RCC 7860 (cell line): ENCODE measurements at regions not wholly inside any gene's neighbourhood (a gene's known extent, or its start where the extent isn't known, plus 50 kb on each side); places are given as distances from the start of the nearest gene placed in this dataset.

Experiments
- DNase-seq: peaks from one replicate; pipeline ENCODE4 v3.0.0-alpha.2; 2015; ENCODE audit warnings: low spot score
- FAIRE-seq: peaks from 2 replicates; lab custom pipeline; 2012; peaks lifted over from hg19 to GRCh38; lab: Jason Lieb, UNC

DNA sequence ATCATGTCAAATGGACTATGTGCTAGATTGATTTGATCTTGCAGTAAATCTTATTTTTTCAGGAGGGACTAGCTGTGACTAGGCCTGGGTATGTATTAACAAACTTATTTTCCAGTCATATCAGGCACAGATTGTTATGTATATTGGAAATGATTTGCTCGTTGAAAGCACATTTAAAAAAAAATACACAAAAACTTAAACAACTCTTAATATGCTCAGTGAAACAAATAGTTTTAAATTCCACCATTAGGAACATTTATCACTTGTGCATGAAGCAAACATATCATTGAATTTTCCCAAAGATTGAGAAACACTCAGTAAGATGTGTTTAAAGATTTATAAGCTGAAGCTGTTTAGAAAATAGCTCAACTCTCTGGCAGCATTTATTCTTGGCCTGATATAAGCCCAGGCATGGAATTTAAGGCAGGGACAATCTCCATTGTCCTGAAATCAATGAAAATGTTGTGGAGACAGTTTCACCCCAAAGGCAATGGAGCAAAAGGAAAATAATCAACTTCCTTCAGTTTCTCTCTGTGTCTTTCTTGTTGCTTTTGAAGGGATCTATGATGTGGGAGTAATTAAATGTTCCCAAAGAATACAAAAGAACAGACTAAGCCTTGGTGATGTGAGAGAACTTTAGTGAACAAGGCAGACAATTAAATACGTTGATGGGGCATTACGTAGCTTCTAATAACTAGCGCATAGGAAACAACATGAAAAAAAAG is 250.3 kb downstream of the GPR37 start:
- DNase-seq (no peak), FAIRE-seq (no peak)

DNA sequence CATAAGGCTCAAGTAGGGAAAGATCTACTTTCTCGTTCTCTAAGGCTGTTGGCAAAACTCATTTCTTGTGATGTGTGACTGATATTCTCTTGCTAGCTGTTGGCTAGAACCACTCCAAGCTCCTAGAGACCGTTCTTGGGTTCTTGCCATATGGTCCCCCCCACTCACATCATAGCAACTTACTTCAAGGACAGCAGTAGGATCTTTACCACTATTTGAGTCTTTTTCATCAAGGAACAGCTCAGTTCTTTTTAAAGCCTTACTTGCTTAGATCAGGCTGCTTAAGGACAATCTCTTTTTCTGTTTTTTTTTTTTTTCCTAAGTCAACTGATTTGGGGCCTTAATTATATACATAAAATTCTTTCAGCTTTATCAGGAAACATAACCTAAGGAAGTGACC is 251.1 kb downstream of the GPR37 start:
- DNase-seq (no peak), FAIRE-seq (no peak)

DNA sequence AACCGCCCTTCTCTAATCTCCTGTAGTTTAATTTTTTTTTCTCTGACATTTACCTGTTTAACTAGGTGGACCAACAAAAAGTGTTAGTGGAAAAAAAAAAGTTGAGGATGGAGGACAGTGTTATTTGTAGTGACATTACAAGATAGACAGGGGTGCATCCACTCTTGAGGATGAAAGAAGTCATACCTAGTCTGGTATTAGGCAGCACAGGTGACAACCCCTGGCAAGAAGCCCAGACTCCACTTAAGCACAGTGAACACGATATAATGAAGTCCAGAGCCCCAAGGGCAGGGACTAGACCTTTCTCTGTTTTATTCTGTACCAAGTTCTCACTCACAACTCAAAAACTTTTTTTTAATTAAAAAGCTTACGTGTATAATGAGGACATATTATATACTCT is 268.4 kb downstream of the GPR37 start:
- FAIRE-seq = no peak
- DNase-seq = no peak

- DNase-seq = no peak
- FAIRE-seq = no peak
Observed at GRCh38 chr7:124489925-124490324, 275.7 kb downstream of the GPR37 start.

DNA sequence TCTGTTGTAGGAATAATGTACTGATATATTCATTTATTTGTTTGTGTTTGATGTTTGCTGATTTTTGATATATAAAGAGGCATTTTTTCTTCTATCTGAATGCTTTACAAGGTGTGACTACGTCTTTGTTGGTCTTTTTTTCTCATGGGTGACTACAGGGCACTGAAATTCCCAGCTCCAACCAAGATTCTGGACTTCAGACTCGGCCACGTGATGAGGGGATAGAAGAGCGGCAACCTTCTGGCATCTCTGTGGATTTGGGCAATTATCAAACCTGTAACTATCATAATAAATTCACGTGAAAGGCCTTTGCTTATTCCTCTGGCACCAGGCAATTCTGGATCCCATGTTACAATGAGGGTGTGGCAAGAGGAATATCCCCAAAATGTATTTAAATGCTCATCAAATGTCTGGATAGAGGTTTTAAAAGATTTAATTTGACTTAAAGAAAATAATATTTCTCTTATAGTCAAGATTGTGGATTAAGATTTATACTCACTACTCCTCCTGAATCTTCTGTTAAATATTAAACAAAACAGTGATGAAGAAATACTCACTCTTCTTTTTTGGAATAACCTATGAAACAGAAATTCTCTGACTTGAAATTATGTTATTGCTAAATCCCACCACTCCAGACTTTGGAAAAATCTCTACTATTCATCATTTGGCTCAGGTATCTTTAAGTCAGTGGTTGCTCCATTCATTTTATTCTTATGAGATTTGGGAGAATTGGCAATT is 276.3 kb downstream of the GPR37 start:
- FAIRE-seq (no peak), DNase-seq (no peak)

DNA sequence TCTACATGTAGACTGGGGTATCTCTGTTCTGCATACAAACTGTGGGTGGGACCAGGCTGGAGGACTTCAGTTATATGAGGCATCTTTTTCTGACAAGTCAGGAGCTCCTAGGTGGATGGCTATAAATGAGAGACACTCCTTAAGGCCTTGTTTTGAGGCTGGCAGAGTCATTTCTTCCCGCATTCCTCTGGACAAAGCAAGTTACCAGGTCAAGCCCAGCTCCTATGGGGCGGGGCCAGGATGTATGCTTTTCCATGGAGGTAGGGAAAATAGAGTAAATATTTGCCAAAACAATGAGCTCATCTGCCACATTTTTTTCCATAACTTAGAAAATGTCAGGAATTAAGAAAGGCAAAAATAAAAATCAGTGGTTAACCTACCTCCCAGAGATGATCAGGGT is 283.4 kb downstream of the GPR37 start:
- no peak for DNase-seq
- no peak for FAIRE-seq

- FAIRE-seq = no peak
- no peak for DNase-seq
Observed at GRCh38 chr7:124480821-124481290, 284.7 kb downstream of the GPR37 start.

DNA sequence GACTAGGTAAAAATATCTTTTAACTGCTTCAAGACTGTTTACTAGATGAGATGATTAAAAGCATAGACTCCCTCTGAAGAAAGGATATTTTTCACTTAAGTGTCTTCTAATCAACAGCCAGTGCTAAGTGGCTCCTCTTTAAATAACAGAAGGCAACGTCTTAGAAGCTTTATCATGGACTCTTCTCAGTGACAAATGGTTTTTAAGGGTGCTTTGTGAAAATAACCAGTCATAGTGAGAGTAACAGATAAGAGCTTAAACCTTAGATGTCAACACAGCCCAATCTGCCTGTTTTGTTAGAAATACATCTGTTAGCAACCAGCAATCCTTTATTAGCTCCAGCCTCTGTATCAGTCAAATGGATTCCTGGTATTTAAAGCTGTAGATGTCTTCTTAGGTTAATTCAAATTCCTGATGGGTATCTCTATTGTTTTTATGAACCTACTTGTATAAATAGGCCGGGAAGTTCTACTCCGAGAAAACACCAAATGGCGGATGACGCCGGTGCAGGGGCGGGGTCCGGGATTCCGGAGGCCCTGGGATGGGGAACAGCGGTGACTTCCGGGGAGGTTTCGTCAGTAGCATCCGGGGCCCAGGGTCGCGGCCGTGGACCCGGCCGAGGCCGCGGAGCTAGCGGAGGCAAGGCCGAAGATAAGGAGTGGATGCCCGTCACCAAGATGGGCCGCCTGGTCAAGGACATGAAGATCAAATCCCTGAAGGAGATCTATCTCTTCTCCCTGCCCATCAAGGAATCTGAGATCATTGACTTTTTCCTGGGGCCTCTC is 285.4 kb downstream of the GPR37 start:
- FAIRE-seq (no peak), DNase-seq (no peak)

DNA sequence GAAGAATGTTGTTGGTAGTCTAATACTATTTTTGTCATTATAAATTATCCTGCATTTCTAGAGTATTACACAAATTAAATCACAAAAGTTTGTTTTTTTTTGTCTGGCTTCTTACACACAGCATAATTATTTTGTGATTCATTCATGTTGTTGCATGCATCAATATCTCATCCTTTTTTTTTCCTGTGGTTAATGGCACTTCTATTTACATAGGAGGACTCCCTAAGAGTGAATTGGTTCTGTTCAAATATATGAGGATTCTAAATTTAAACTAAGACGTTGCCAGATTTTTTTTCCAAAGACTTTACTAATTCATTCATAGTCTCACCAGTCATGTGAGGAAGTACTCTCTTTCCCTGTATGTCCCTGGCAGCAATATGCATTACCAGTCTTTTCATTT is 303.3 kb downstream of the GPR37 start:
- no peak for FAIRE-seq
- DNase-seq = no peak

DNA sequence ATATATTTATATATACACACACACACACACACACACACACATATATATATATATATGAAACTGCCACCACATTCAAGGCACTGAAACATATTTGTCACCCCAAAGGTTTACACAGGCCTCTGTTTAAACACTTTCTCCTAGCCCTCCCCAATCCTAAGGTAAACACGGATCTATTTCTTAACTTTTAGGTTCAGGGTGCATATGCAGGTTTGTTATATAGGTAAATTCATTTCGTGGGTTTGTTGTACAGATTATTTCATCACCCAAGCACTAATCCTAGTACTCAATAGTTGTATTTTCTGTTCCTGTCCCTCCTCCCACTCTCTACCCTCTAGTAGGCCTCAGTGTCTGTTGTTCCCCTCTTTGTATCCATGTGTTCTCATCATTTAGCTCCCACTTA is 305.0 kb downstream of the GPR37 start:
- FAIRE-seq (no peak), DNase-seq (no peak)

DNA sequence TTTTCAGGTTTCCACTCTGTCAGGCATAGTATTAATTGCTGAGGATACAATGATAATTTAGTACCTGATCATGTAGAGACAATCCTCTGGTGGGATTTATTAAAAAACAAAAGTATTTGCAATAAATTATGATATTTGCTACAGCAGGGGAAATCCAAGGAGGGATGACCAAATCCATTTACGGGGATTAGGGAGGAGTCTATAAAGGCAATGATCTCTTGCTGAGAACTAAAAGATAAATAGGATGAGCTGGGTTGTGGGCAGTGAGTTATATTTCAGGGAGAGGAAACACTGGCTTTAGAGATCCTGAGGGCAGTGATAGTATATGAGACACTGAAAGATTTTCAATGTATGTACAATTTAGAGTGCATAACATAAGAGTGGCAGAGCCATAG is 305.5 kb downstream of the GPR37 start:
- FAIRE-seq (no peak), DNase-seq (no peak)

DNA sequence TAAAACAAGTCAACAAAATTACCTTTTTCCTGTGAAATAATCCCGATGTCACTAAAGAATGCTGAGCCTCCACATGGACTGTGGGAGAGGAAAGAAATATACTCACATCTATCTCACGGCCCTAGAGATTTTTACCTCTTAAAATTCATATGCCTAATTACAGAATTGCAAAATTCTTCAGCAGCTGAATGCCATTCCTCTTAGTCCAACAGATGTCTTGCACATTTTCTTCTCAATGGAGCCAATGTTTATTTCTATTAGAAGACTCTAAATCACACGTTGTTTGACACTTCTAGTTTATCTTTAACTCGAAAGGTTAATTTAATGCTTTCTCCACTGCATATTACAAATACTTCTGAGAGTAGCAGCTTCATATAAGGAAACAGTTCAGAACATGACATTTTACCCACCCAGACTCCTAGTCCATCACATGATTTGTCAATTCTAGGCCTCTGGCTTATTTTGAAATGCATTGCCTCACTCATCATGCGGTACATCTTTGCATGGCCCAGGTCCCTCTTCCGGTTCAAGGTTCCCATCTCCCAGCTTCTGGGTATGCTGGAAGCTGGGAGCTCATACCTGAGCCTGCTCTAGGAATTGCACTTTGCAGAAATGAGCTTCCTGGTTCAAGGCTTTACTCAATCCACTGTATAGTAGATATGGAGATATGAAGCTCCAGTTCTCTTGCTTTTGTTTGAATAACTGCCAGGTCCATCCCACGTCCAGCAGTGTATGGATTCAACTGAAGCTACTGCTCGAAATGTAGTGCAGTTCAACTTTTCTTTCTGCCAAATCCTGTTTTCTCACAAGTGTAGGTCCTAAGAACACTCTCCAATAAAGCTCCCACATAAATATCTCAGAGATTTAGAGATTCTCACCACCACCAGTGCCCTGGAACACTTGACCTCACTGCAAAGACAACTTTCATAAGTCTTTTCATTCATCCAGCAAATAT is 306.2 kb downstream of the GPR37 start:
- peak; percentile 27 for DNase-seq
- no peak for FAIRE-seq

DNA sequence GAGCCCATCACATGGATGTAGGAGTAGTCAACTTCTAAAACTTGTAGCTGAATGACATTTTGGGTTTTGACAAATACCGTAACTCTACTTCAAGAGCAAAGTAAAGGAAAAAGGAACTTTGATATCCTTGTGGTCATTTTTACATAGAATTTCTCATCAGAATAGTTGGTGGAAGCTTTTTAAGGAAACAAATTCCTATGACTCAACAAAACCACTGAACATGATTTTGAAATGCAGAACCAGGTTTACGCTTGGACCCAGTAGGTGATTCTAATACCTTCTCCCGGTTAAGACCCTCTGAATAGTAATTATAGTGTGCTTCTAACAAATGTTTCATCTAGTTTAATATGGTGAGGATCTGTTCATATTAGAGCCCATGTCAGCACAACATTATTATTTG is 307.8 kb downstream of the GPR37 start:
- FAIRE-seq = no peak

GRCh38 chr7:124456286-124456685 is 309.3 kb downstream of the GPR37 start:
- DNase-seq (no peak), FAIRE-seq (no peak)

More for the DNA sequence above, 307.8 kb downstream of the GPR37 start:
- no peak for DNase-seq

- FAIRE-seq = no peak
- no peak for DNase-seq
Observed at GRCh38 chr7:124452186-124452585, 313.4 kb downstream of the GPR37 start.

- FAIRE-seq (no peak), DNase-seq (no peak)
Observed at GRCh38 chr7:124449896-124450295, 315.7 kb downstream of the GPR37 start.

DNA sequence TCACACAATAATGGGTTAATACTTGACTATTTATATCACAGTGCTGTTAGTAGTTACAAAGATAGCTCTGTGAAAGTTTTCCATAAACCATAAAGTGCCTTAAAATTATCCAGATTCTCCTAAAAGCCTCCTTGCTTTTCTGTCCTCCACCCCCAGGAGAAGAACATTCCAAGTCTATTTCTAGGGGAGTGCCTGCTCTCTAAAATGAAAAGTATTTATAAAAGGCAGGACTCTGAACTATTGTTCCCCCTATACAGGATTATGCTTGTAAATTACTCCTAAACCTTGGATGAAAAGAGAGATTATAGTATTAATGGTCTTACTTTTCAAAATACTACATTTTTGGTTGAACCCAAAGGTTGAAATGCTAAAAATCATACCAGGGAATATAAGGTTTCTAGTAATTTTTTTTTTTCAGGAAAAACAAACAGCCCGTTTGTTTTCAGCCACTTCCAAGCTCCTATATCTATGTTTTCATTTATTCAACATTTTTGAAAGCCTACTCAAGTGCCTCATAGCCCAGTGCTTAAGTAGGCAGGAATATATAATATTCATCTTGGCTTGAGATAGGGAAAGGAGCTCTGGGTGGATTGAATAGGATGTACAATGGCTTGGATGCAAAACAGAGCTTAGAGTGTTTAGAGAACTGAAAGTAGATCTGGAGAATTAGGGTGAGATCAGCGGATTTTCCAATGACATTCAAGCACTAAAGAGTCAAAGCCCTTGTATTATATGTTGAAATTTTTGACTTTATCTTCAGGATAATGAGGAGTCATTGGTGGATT is 320.7 kb downstream of the GPR37 start:
- FAIRE-seq (no peak), DNase-seq (no peak)

DNA sequence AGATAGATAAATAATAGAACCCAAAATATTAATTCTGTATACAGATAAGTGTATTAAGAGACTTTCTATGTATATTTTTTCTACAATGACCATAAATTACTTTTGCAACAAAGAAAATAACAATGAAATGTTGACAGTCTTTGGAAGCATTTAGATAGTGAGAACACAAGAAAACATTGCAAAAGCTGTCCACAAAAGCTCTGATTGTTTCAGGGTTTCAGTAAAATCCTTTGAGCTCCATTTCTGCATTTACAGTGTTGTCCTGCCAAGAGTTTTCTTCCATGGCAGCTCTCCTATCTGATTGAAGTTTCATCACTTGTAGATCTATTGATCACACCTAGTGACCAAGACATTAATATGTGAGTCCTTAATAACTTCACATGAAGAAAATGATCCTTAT is 321.8 kb downstream of the GPR37 start:
- DNase-seq (no peak), FAIRE-seq (no peak)

DNA sequence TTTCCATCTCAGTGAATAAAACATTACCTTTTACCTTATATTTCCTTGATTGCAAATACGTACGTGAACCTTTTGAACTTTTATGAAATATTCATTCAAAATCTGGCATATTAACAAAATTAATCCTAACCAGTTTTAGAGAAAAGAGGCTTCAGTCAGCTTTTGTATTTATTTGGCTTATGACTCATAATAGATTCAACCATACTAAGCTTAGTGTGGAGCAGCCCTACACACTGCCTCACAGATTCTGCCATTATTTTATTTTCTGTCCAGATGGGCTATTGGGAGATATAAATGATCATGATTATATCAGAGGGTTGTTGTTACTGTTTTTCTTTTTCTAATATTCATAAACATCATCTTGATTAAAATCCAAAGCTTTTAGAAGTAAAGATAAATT is 325.5 kb downstream of the GPR37 start:
- no peak for DNase-seq

More for the DNA sequence above, 325.5 kb downstream of the GPR37 start:
- no peak for FAIRE-seq
